GM12864 (cell line): ENCODE measurements at regions not wholly inside any gene's neighbourhood (a gene's known extent, or its start where the extent isn't known, plus 50 kb on each side); places are given as distances from the start of the nearest gene placed in this dataset.
"Not testable (repeated sequence)": the region's sequence is repeated elsewhere in the genome, so short reads cannot be mapped to it uniquely, and the experiment has no call there.

ENCODE experiments used
- DNase-seq: peaks from one replicate; pipeline ENCODE4 v3.0.0-alpha.2; 2011; ENCODE audit warnings: low read depth
- H3K4me3 ChIP-seq: 2 replicates; pipeline ENCODE4 v1.5.1; 2011; ENCODE audit warnings: mild to moderate bottlenecking, low read depth, low read length, control low read depth
- CTCF ChIP-seq: IDR thresholded peaks from 2 replicates; pipeline ENCODE4 v1.5.1; 2011; ENCODE audit warnings: low read depth, mild to moderate bottlenecking, moderate library complexity, low read length, control low read depth, inconsistent platforms; ENCODE audit errors: missing control alignments

GRCh38 chr5:12616093-12616492 is 711.8 kb upstream of the CTNND2 start:
- no peak for DNase-seq
- H3K4me3 ChIP-seq: no peak overlapping the region
- no peak for TF ChIP-seq CTCF

GRCh38 chr5:12615141-12615820 is 711.0 kb upstream of the CTNND2 start:
- TF ChIP-seq CTCF: no peak
- no peak overlapping the region for H3K4me3 ChIP-seq
- DNase-seq: no peak

GRCh38 chr5:12614608-12615007 is 710.4 kb upstream of the CTNND2 start:
- no peak for DNase-seq
- TF ChIP-seq CTCF: no peak
- no peak overlapping the region for H3K4me3 ChIP-seq

GRCh38 chr5:12611132-12611531 is 706.9 kb upstream of the CTNND2 start:
- no peak for DNase-seq
- TF ChIP-seq CTCF: no peak
- no peak overlapping the region for H3K4me3 ChIP-seq

GRCh38 chr5:12607817-12608216 is 703.6 kb upstream of the CTNND2 start:
- DNase-seq, H3K4me3 ChIP-seq: not testable (repeated sequence)

- no peak for TF ChIP-seq CTCF
- no peak overlapping the region for H3K4me3 ChIP-seq
- no peak for DNase-seq
Measured at GRCh38 chr5:12592228-12592627, 688.0 kb upstream of the CTNND2 start.

GRCh38 chr5:12586406-12586805 is 682.2 kb upstream of the CTNND2 start:
- no peak overlapping the region for H3K4me3 ChIP-seq
- DNase-seq: no peak
- TF ChIP-seq CTCF: no peak

GRCh38 chr5:12578803-12579202 is 674.6 kb upstream of the CTNND2 start:
- H3K4me3 ChIP-seq, DNase-seq: not testable (repeated sequence)

- not testable (repeated sequence) for DNase-seq, H3K4me3 ChIP-seq
Measured at GRCh38 chr5:12576953-12577352, 672.7 kb upstream of the CTNND2 start.

GRCh38 chr5:12574298-12575093 is 670.2 kb upstream of the CTNND2 start:
- not testable (repeated sequence) for DNase-seq

GRCh38 chr5:12573916-12574297 is 669.7 kb upstream of the CTNND2 start:
- not testable (repeated sequence) for DNase-seq, H3K4me3 ChIP-seq

More at GRCh38 chr5:12574298-12575093, 670.2 kb upstream of the CTNND2 start:
- not testable (repeated sequence) for H3K4me3 ChIP-seq
